CD4-positive, alpha-beta T cell (primary cell): ENCODE measurements at regions not wholly inside any gene's neighbourhood (a gene's known extent, or its start where the extent isn't known, plus 50 kb on each side); places are given as distances from the start of the nearest gene placed in this dataset.
"Not testable (repeated sequence)": the region's sequence is repeated elsewhere in the genome, so short reads cannot be mapped to it uniquely, and the experiment has no call there.

Experiments used
- ATAC-seq: fragments of 200-7000 bp; cut with Tn5 transposase; one replicate; pipeline ENCODE4 v1.10.0; 2022; ENCODE audit warnings: mild to moderate bottlenecking; ENCODE audit not compliant: poor library complexity
- CTCF ChIA-PET: fragments of 350-600 bp; sonication (Branson Sonifier 250); formaldehyde crosslinking; loops from one replicate; lab custom pipeline; 2021; ENCODE audit warnings: antibody characterized with exemption, inconsistent platforms; lab: Charles Lee
- POLR2A ChIA-PET: fragments of 350-600 bp; sonication (Branson Sonifier 250); formaldehyde crosslinking; loops from one replicate; lab custom pipeline; 2021; ENCODE audit warnings: antibody characterized with exemption, inconsistent platforms; lab: Charles Lee
- DNase-seq, 14 experiments: peaks; one replicate each; pipeline ENCODE4 v3.0.0-alpha.2; 2013 to 2020; ENCODE audit warnings: mixed read lengths in 2 of 14
- H3K27ac ChIP-seq, 2 donors: one replicate each; pipeline versions ENCODE4 v1.5.1 to v1.7.0; 2013; ENCODE audit warnings: low read length in 2 of 2, low read depth in 1 of 2, mild to moderate bottlenecking in 1 of 2
- H3K27me3 ChIP-seq, 2 experiments: 1 replicate in 1 of 2; 2 replicates in 1 of 2; pipeline versions ENCODE4 v1.6.1 to v1.7.0; 2013; ENCODE audit warnings: low read length in 2 of 2, control low read depth in 1 of 2, mild to moderate bottlenecking in 1 of 2, moderate library complexity in 1 of 2; ENCODE audit not compliant: insufficient read depth in 2 of 2, control insufficient read depth in 1 of 2
- H3K36me3 ChIP-seq: one replicate; pipeline ENCODE4 v1.6.1; 2013; ENCODE audit warnings: low read length, control low read depth; ENCODE audit not compliant: insufficient read depth
- H3K4me1 ChIP-seq: one replicate; pipeline ENCODE4 v1.6.1; 2013; ENCODE audit warnings: low read length, control low read depth; ENCODE audit not compliant: insufficient read depth
- H3K4me3 ChIP-seq: one replicate; pipeline ENCODE4 v1.5.1; 2013; ENCODE audit warnings: mild to moderate bottlenecking, low read length, moderate library complexity
- H3K9me3 ChIP-seq, 2 experiments: 1 replicate in 1 of 2; 2 replicates in 1 of 2; pipeline versions ENCODE4 v1.6.1 to v1.7.0; 2013; ENCODE audit warnings: low read length in 2 of 2, mild to moderate bottlenecking in 2 of 2, control low read depth in 1 of 2, moderate library complexity in 1 of 2; ENCODE audit not compliant: control insufficient read depth in 1 of 2, insufficient read depth in 1 of 2
- H3K27ac Mint-ChIP-seq: one replicate; pipeline ENCODE4 v1.8.0; 2020; ENCODE audit warnings: mixed read lengths
- H3K27me3 Mint-ChIP-seq: one replicate; pipeline ENCODE4 v1.8.0; 2021; ENCODE audit warnings: mixed read lengths
- H3K36me3 Mint-ChIP-seq: one replicate; pipeline ENCODE4 v1.8.0; 2021; ENCODE audit warnings: low read depth, mixed read lengths
- H3K4me1 Mint-ChIP-seq: one replicate; pipeline ENCODE4 v1.8.0; 2021; ENCODE audit warnings: low read depth, mixed read lengths
- H3K4me3 Mint-ChIP-seq: one replicate; pipeline ENCODE4 v1.8.0; 2020; ENCODE audit warnings: mild to moderate bottlenecking, mixed read lengths
- H3K9me3 Mint-ChIP-seq: one replicate; pipeline ENCODE4 v1.8.0; 2020; ENCODE audit warnings: mixed read lengths
- intact Hi-C, 2 experiments: fragments of 100-400 bp; cut with DNase I in 1 of 2; cut with micrococcal nuclease in 1 of 2; formaldehyde crosslinking; loops; one replicate each; pipeline versions ENCODE4 v1.15.1 to v1.9.0; 2023 to 2025; cut with DNase I, micrococcal nuclease
- TF ChIP-seq, protein P1 (sequence below): fragments of 200-600 bp; IDR thresholded peaks from one replicate; pipeline ENCODE4 v1.8.0; 2022; ENCODE audit warnings: antibody characterized with exemption, mild to moderate bottlenecking

DNA sequence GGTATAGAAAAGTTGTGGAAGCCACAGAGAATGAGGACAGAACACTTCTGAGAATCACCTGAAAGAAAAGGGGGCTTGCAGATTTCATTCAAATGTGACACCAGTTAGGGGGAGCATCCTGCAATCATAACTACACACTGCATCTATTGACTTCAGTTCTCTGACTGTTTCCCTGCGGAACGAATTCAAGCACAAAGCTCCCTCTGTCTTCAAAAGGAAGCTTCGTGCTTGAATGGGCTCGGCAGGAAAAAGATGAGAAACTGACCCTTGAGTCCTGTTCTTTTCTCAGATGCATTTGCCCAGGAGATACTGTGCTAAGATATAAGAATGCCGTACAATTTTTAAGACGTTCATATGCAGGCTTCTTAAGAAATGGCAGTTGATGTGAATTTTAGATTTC is 2000.4 kb upstream of the RAG2 start:
- H3K4me1 Mint-ChIP-seq: no peaks in the 10 kb centered on the region
- peaks cover 7% of the 10 kb centered on the region for H3K9me3 Mint-ChIP-seq
- Histone ChIP-seq H3K36me3 (no peaks in the 10 kb centered on the region), H3K27me3 (no peaks in the 10 kb centered on the region), H3K4me3 (no peak overlapping the region), H3K4me1 (no peaks in the 10 kb centered on the region), H3K27ac (no peak overlapping the region), H3K9me3 (peaks cover 0 to 11% of the 10 kb centered on the region in 2 experiments)
- H3K36me3 Mint-ChIP-seq: no peaks in the 10 kb centered on the region
- POLR2A ChIA-PET: no interaction called here
- H3K27me3 Mint-ChIP-seq: no peaks in the 10 kb centered on the region
- DNase-seq (no peak), ATAC-seq (no peak)
- CTCF ChIA-PET: no interaction called here
- H3K4me3 Mint-ChIP-seq: no peak overlapping the region
- TF ChIP-seq, protein P1, sequence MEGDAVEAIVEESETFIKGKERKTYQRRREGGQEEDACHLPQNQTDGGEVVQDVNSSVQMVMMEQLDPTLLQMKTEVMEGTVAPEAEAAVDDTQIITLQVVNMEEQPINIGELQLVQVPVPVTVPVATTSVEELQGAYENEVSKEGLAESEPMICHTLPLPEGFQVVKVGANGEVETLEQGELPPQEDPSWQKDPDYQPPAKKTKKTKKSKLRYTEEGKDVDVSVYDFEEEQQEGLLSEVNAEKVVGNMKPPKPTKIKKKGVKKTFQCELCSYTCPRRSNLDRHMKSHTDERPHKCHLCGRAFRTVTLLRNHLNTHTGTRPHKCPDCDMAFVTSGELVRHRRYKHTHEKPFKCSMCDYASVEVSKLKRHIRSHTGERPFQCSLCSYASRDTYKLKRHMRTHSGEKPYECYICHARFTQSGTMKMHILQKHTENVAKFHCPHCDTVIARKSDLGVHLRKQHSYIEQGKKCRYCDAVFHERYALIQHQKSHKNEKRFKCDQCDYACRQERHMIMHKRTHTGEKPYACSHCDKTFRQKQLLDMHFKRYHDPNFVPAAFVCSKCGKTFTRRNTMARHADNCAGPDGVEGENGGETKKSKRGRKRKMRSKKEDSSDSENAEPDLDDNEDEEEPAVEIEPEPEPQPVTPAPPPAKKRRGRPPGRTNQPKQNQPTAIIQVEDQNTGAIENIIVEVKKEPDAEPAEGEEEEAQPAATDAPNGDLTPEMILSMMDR: no peak
- intact Hi-C loops: no loop called here
- H3K27ac Mint-ChIP-seq: no peak overlapping the region

DNA sequence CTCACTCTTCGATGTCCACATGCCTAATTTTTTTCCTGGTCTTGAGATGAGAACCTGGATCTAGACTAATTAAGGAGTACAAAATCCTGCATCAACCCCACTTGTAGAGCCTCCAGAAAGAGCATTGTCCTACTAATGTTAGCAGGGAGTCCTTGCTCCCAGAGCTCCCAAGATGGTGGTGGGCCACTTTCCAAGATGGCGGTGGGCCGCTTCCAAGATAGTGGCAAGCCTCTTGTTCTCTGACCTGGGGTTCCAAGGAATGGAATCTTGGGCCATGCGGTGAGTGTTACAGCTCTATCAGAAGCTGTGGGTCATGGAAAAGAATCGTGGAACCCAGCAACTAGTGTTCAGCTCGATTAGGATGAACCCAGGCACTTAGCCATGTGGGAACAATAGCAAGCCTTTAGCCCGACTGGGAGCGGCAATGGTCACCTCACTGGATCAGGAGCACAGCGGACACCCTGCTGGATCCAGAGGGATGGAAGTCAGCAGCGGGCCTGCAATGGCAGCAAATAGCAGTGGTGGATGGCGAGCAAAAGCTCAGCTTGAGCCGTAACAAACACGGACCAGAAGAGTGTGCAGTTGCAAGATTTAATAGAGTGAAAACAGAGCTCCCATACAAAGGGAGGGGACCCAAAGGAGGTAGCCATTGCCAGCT is 1997.5 kb upstream of the RAG2 start:
- H3K9me3 Mint-ChIP-seq, ATAC-seq, intact Hi-C loops, H3K36me3 Mint-ChIP-seq, H3K4me1 ChIP-seq, POLR2A ChIA-PET, H3K4me3 Mint-ChIP-seq, H3K27ac Mint-ChIP-seq, H3K4me3 ChIP-seq, DNase-seq, H3K4me1 Mint-ChIP-seq, H3K27me3 ChIP-seq, H3K36me3 ChIP-seq, H3K27ac ChIP-seq, CTCF ChIA-PET, H3K27me3 Mint-ChIP-seq: not testable (repeated sequence)
- H3K9me3 ChIP-seq: peaks cover 0 to 11% of the 10 kb centered on the region in 2 experiments

DNA sequence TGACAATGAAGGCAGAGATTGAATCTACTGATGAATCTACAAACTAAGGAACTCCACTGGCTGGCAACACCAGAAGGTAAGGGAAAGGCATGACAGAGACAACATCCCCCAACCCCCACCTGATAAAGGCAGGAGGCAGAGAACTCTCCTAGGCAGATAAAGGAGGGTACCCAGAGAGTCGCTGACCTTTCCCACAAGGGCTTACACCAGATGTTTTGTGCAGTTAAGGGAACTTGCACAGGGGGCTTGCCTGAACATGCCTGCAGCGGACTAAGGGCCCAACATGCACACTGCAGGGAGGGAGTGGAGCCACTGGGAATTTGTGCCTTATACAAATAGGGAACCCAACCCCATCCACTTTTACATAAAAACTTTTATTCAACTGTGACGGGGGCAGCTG is 1996.9 kb upstream of the RAG2 start:
- H3K36me3 Mint-ChIP-seq: no peaks in the 10 kb centered on the region
- POLR2A ChIA-PET: no interaction called here
- intact Hi-C loops: no loop called here

More for the DNA sequence above, 1996.9 kb upstream of the RAG2 start:
- Mint-ChIP-seq H3K4me1 (no peaks in the 10 kb centered on the region), H3K4me3 (no peak overlapping the region), H3K27me3 (no peaks in the 10 kb centered on the region), H3K27ac (no peak overlapping the region), H3K9me3 (peaks cover 5% of the 10 kb centered on the region)
- CTCF ChIA-PET: no interaction called here
- Histone ChIP-seq H3K27me3 (no peaks in the 10 kb centered on the region), H3K36me3 (no peaks in the 10 kb centered on the region), H3K27ac (no peak overlapping the region), H3K9me3 (peaks cover 0 to 11% of the 10 kb centered on the region in 2 experiments), H3K4me1 (no peaks in the 10 kb centered on the region), H3K4me3 (no peak overlapping the region)
- DNase-seq (no peak), ATAC-seq (no peak)
- TF ChIP-seq, protein P1: no peak
